NCI-H128 (cell line): ENCODE measurements at regions not wholly inside any gene's neighbourhood (a gene's known extent, or its start where the extent isn't known, plus 50 kb on each side); places are given as distances from the start of the nearest gene placed in this dataset.

Source experiments
- DNase-seq: peaks from one replicate; lab custom pipeline; 2025; ENCODE audit not compliant: unreplicated experiment; lab: John Stamatoyannopoulos, UW

GRCh38 chr5:133831491-133832224 is 136.8 kb downstream of the C5orf15 start:
- DNase-seq: no peak

- no peak for DNase-seq
Measured at GRCh38 chr5:133830911-133831310, 137.5 kb downstream of the C5orf15 start.

DNA sequence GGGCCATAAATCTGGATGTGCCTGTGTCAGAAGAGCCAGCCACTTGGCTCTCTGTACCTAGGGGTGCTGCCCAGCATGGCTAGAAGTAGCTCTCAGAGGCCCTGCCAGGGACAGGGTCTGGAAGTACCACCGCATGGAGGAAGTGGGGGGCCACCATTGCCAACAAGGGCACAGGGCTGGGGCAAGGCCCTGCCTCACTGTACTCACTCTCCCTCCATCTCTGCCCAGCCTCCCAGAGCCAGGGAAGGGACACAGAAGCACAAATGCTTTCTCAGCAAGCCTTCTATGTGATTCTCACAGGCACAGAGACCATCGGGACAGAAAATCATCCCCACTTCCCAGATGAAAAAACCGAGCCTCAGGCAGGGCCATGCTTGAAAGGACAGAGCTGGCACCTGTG is 138.1 kb downstream of the C5orf15 start:
- DNase-seq: no peak

GRCh38 chr5:133829786-133830185 is 138.6 kb downstream of the C5orf15 start:
- DNase-seq: no peak

DNA sequence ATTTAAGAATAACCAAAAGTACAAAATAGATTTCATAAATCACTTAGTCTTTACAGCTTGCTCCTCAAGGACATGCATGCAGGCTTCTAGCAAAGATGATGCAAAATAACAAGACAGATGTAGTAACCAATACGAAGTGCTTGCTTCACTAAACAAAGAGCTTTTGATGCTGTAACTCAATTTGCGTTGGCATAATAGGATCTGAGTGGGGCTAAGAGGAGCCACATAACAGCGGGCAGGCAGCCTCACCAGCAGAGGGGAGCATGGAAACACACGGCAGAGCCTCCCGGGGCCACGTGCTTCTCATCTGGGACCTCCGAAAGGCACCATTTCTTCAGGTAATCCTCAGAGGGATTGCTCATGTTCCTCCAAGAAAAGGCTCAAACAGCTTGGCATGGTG is 139.7 kb downstream of the C5orf15 start:
- no peak for DNase-seq

DNA sequence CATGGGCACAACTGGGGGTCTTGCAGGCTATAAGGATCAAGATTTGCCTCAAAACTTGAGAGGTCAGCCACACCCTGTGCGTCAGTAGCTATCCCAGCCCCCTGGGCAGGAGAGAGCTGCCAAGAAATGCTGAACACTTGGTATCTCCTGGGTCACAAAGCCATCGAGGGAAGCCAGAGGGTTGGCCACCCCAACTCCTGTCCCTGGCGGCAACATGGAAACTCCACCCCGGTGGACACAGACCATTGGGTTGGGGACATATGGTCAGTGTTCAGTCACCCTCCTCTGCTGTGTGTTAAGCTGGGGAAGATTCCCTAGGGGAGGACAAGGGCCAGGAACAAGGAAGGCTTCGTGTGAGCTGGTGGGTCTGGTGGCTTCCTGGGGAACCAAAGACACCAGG is 140.6 kb downstream of the C5orf15 start:
- DNase-seq: no peak

DNA sequence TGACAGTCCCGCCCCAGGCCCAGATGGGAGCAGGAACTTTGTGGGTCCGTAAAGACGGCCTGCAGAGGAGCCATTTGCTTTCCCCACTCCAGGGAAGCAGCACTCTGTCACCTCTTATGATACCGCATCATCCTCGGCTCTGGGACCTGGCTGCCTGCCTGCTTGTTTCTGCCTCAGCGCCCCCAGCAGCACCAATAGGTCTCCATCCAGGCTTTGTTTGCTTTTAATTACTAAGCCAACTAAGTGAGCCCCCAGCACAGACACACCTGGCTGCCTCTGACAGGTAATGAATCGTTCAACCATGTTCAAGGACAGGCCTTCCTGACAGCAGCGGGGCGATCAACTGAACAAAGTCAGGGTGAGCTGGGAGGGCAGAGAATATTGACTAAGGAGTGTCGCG is 141.4 kb downstream of the C5orf15 start:
- DNase-seq: peak; percentile 69

- no peak for DNase-seq
Measured at GRCh38 chr5:133825631-133826289, 142.7 kb downstream of the C5orf15 start.

DNA sequence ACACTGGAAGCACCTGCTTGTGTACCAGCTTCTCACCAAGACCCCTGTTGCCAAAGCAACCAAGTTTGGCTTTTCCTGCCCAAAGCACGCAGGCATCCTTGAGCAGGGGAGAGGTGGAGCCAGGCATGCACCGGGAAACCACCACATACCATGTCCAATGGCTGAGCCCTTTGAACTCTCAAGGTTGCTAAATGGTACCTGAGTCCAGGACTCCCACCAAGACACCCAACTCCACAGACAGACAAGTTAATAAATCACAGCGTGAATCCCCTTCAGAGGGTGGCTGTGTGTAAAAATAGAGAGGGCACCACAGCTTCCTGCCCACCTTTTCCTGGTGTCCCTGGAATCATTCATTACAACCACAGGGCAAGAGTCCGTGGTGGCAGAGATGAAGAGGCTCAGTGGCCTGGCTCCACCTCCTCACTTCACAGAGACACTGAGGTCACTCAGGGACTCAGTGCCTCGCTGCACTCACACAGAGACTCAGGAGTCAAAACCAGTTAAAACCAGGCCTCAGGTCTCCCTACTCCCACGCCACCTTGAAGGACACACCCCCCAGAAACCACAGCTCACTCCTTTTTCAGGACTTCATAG is 143.7 kb downstream of the C5orf15 start:
- no peak for DNase-seq

DNA sequence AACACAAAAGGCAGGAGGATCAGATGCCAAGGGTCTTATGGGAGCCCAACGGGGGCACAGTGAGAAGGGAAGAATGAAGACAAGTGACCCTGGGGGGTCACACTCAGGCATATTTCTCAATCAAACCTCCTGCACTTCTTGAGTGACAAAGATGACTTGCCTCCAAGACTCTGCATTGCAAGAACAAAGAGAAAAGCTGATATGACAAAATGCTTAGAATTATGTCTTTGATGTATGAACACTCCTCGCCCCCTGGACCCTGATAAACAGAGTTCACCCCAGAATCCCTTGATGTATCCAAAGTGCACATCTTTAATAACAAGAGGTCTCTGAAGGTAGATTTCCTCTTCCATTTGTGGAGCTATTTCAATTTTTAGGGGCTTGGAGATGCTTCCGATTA is 146.5 kb downstream of the C5orf15 start:
- DNase-seq: no peak

DNA sequence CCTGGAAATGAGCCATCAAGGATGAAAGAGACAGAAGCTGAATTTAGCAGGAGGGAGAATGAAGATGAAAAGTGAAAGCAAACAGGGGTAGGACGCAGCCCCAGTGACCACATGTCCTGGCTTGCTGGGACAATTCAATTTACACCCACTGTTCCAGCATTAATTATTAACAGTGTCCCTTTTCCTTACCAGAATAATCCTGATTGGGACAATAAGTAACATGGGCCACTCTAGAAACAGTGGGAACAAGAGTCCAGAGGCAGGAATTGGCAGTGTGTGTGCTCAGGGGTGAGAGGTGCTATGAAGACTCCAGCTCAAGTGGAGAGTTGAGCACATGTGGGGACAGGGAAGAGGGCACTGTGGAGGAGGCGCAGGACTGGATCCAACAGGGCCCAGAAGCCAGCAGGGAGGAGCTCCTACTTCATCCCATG is 147.1 kb downstream of the C5orf15 start:
- DNase-seq: no peak

DNA sequence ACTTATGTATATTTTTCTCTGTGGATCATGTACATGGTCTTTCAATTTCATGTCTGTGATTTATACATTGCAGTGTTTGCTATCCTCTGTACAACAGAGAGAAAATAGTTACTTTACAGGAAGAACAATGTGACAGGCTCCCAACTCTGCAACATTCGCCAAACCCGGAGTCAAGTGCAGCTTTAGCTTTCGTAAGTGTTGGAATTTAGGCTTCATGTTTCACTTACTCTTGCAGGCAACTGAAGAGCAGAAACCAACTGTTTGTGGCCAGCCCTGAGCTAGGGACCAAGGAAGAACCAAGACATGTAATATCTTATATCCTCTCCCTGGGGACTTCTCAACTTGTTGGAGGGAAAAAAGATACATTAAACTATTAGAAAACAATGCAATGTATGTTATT is 147.9 kb downstream of the C5orf15 start:
- DNase-seq: no peak

DNA sequence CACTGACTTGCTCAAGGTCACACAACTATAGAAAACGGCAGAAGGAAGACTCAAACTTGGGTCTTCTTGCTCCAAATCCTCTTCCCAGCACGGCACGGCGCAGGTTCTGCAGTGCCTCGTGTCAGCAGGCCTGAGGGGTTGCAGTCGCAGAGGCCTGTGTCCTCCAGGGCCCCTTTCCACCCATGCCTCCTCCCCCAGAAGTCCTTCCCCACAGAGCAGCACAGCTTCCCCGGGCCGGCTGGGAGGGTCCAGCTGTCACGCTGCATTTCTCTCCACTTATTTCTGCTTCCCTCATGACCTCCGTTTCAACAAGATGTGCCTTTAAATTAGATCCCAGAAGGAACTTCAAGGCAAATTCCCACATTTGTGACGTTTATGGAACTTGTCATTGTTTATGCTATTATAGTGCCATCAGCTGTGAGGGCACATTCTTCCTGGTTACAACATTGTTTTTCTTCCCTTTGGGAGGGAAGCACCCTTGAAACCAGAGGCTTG is 148.4 kb downstream of the C5orf15 start:
- DNase-seq: no peak

DNA sequence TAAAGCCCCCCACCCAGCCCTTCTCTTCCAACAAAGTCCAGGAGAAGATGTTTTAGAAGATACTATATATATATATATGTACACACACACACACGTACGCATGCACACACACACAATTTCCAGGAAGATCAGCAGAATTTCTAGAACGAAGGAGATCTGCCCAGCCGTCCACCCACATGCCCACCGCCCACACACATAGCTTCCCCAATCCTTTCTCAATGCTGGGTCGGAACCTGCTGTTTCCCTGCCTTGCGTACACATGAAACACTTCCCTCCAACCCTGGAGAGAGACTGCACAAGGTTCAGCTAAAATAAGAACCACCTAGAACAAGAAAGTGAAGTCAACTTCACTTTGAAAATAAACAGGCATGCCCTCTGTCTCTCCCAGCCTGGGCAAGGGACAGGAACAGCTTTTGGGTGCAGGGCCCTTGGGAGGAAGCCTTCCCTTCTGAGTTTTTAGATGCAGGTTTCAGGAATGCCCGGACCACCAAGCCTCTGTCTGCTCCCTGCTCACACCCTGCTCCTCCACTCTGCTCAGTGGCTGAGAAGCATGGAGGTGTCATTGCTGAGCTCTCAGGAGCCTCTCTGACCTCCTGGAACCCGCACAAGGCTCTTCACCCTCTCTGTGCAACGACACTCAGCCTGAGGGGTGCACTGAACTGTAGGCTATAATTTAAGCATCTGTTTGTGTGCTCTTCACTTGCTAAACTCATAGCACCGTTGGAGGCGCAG is 149.4 kb downstream of the C5orf15 start:
- no peak for DNase-seq

DNA sequence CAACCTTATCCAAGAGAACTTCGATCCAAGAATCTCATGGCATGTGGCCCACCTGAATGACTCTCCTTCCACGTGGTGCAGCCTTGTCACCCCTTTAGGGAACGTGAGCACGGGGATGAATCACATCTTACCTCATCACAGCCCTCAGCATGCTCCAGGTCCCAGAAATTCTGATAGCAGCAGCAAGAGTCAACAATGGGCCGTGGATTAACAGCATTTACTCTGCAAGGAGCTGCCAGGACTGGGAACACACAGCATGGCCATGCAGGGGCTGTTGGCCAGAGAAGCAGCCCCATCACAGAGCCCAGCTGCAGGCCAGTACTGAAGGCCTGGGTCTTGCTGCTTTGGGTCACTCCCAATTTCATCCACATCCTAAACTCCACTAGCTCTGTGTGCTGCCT is 150.4 kb downstream of the C5orf15 start:
- no peak for DNase-seq

GRCh38 chr5:133817456-133817855 is 151.0 kb downstream of the C5orf15 start:
- no peak for DNase-seq

DNA sequence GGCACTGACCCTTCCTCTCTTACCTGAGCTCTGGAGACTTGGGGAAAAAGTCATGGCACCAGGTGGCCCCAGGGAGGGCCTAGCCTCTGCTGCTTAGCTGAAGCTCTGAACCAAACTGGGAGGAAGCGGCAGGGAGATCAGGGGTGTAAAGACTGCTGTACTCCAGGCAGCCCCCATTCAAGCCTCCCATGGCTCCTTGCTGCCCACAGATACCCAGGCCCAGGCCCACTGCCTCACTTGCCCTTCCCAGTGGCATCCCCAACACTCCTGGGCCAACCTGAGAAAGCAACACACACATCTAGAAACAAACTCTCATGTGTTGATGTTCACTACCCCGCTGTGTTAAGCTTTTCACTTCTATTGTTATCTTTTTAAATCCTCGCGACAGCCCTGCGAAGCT is 151.6 kb downstream of the C5orf15 start:
- DNase-seq: no peak

- no peak for DNase-seq
Measured at GRCh38 chr5:133814152-133814551, 154.3 kb downstream of the C5orf15 start.

DNA sequence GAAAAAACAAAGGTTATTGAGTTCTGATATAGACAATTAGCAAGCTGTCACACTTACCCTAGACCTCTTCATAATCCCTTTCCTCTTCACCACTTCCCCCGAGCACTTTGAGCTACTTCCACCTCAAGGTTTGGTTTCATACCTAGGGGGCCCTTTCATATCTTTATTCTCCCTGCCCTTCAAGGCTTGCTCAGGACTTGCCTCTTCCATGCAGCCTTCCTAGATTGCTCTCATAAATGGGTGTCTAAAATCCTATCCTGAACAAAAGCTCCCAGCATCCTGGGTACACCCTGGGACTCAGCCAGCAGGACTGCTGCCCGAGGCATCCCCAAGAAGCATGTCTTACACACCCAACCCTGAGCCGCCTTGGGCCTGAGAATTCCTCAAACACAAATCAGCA is 157.3 kb downstream of the C5orf15 start:
- no peak for DNase-seq

- DNase-seq: no peak
Measured at GRCh38 chr5:133809801-133810200, 158.6 kb downstream of the C5orf15 start.

GRCh38 chr5:133807348-133807747 is 161.1 kb downstream of the C5orf15 start:
- no peak for DNase-seq

GRCh38 chr5:133806847-133807246 is 161.6 kb downstream of the C5orf15 start:
- peak; percentile 17 for DNase-seq
